Cardiac muscle cell (in vitro differentiated cells and primary cell): ENCODE measurements at regions not wholly inside any gene's neighbourhood (a gene's known extent, or its start where the extent isn't known, plus 50 kb on each side); places are given as distances from the start of the nearest gene placed in this dataset.

Source experiments
- DNase-seq, 2 donors: peaks; one replicate each; pipeline versions ENCODE4 v3.0.0 to v3.0.0-alpha.2; 2010 to 2017; ENCODE audit warnings: low read depth in 1 of 2, low spot score in 1 of 2
- H3K27ac ChIP-seq: fragments of 200-600 bp; sonication (generic); 2 replicates; pipeline ENCODE4 v1.5.1; 2016
- H3K27me3 ChIP-seq: fragments of 200-600 bp; sonication (generic); 2 replicates; pipeline ENCODE4 v1.6.0; 2016; ENCODE audit warnings: control low read depth
- H3K36me3 ChIP-seq: fragments of 200-600 bp; sonication (generic); 2 replicates; pipeline ENCODE4 v1.5.1; 2016; ENCODE audit warnings: control low read depth
- H3K4me1 ChIP-seq: fragments of 200-600 bp; sonication (generic); 2 replicates; pipeline ENCODE4 v1.8.1; 2017; ENCODE audit warnings: low read depth, mild to moderate bottlenecking, mixed run types
- H3K4me3 ChIP-seq: fragments of 200-600 bp; sonication (generic); 2 replicates; pipeline ENCODE4 v1.5.1; 2016; ENCODE audit warnings: mild to moderate bottlenecking
- H3K9me3 ChIP-seq: fragments of 200-600 bp; sonication (generic); 2 replicates; pipeline ENCODE4 v1.5.1; 2017; ENCODE audit warnings: low read depth, mild to moderate bottlenecking, control low read depth
- CTCF ChIP-seq: IDR thresholded peaks from 2 replicates; pipeline ENCODE4 v1.5.1; 2012; ENCODE audit warnings: low read depth, mild to moderate bottlenecking, low read length

DNA sequence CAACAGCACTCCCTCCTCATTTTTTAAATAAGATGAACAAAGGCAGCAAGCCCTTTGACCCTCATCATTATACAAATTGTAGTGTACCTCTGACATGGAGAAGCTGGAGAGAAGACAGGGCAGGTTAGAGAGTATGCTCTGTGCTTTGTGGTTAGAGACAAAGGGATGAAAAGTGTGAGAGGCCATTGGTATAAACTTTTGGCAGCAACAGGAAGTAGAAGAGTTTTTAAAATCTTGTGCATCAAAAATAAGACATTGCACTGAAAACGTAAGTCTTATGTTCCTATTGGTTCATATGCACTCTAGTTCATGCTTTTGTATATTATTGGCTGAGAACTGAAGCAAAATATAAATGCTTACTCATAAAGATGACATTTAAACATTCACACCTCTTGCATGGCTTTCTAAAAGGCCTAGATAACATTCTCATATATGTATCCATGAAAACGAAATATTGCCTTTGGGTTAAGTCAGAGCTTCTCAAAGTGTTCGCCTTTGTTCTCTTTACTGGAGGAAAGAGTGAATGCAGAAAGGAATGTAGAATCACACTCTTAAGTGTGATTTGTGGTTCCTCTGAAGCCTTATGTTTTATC, 158.0 kb downstream of the PALM2AKAP2 start:
- TF ChIP-seq CTCF: no peak
- Histone ChIP-seq H3K27me3 (no peaks in the 10 kb centered on the region), H3K27ac (no peak overlapping the region), H3K4me3 (no peak overlapping the region), H3K9me3 (no peaks in the 10 kb centered on the region), H3K36me3 (peaks cover 11% of the 10 kb centered on the region), H3K4me1 (no peaks in the 10 kb centered on the region)
- DNase-seq: no peak

GRCh38 chr9:109939698-109940342, 159.8 kb downstream of the PALM2AKAP2 start:
- H3K27ac ChIP-seq: no peak overlapping the region
- H3K4me1 ChIP-seq: no peaks in the 10 kb centered on the region
- no peak for TF ChIP-seq CTCF
- H3K4me3 ChIP-seq: no peak overlapping the region
- H3K9me3 ChIP-seq: no peaks in the 10 kb centered on the region
- no peak for DNase-seq
- peaks cover 10% of the 10 kb centered on the region for H3K36me3 ChIP-seq
- no peaks in the 10 kb centered on the region for H3K27me3 ChIP-seq

- Histone ChIP-seq H3K9me3 (no peaks in the 10 kb centered on the region), H3K4me3 (no peak overlapping the region), H3K4me1 (no peaks in the 10 kb centered on the region), H3K27ac (no peak overlapping the region), H3K36me3 (peaks cover 6% of the 10 kb centered on the region), H3K27me3 (no peaks in the 10 kb centered on the region)
- no peak for DNase-seq
- no peak for TF ChIP-seq CTCF
Observed at GRCh38 chr9:109940561-109940960, 160.6 kb downstream of the PALM2AKAP2 start.

GRCh38 chr9:109941771-109942170, 161.8 kb downstream of the PALM2AKAP2 start:
- H3K27ac ChIP-seq: no peak overlapping the region
- no peaks in the 10 kb centered on the region for H3K4me1 ChIP-seq

GRCh38 chr9:109945573-109945972, 165.6 kb downstream of the PALM2AKAP2 start:
- peaks cover 1% of the 10 kb centered on the region for H3K36me3 ChIP-seq
- H3K4me1 ChIP-seq: no peaks in the 10 kb centered on the region
- no peaks in the 10 kb centered on the region for H3K27me3 ChIP-seq
- H3K9me3 ChIP-seq: no peaks in the 10 kb centered on the region
- no peak for TF ChIP-seq CTCF
- no peak overlapping the region for H3K27ac ChIP-seq
- no peak for DNase-seq
- no peak overlapping the region for H3K4me3 ChIP-seq

More at GRCh38 chr9:109941771-109942170, 161.8 kb downstream of the PALM2AKAP2 start:
- TF ChIP-seq CTCF: no peak
- no peak for DNase-seq
- Histone ChIP-seq H3K4me3 (no peak overlapping the region), H3K9me3 (no peaks in the 10 kb centered on the region), H3K27me3 (no peaks in the 10 kb centered on the region), H3K36me3 (peaks cover 6% of the 10 kb centered on the region)
